WI38 (cell line): ENCODE measurements at regions not wholly inside any gene's neighbourhood (a gene's known extent, or its start where the extent isn't known, plus 50 kb on each side); places are given as distances from the start of the nearest gene placed in this dataset.
"Not testable (repeated sequence)": the region's sequence is repeated elsewhere in the genome, so short reads cannot be mapped to it uniquely, and the experiment has no call there.

Experiments used
- H3K4me3 ChIP-seq: 2 replicates; pipeline ENCODE4 v1.5.1; 2011; ENCODE audit warnings: low read depth, mild to moderate bottlenecking, control low read depth, low read length
- CTCF ChIP-seq: IDR thresholded peaks from 2 replicates; pipeline ENCODE4 v1.5.1; 2012; ENCODE audit warnings: low read depth, mild to moderate bottlenecking, control low read depth, low read length

GRCh38 chr11:44468345-44468988, 97.0 kb upstream of the CD82 start:
- no peak for TF ChIP-seq CTCF
- no peak overlapping the region for H3K4me3 ChIP-seq

GRCh38 chr11:44469412-44469811, 96.1 kb upstream of the CD82 start:
- H3K4me3 ChIP-seq: no peak overlapping the region
- TF ChIP-seq CTCF: no peak

- TF ChIP-seq CTCF: no peak
- H3K4me3 ChIP-seq: no peak overlapping the region
Measured at GRCh38 chr11:44470854-44471253, 94.6 kb upstream of the CD82 start.

- H3K4me3 ChIP-seq: no peak overlapping the region
- TF ChIP-seq CTCF: no peak
Measured at GRCh38 chr11:44471603-44472002, 93.9 kb upstream of the CD82 start.

GRCh38 chr11:44472916-44473315, 92.5 kb upstream of the CD82 start:
- H3K4me3 ChIP-seq: no peak overlapping the region
- TF ChIP-seq CTCF: no peak

- no peak overlapping the region for H3K4me3 ChIP-seq
- no peak for TF ChIP-seq CTCF
Measured at GRCh38 chr11:44474702-44475101, 90.8 kb upstream of the CD82 start.

- no peak overlapping the region for H3K4me3 ChIP-seq
- TF ChIP-seq CTCF: no peak
Measured at GRCh38 chr11:44475114-44475686, 90.3 kb upstream of the CD82 start.

GRCh38 chr11:44482338-44482737, 83.1 kb upstream of the CD82 start:
- not testable (repeated sequence) for H3K4me3 ChIP-seq
